Esophagus muscularis mucosa (tissue), 4 donors: ENCODE measurements at regions not wholly inside any gene's neighbourhood (a gene's known extent, or its start where the extent isn't known, plus 50 kb on each side); places are given as distances from the start of the nearest gene placed in this dataset.

Experiments used
- DNase-seq: peaks from one replicate; pipeline ENCODE4 v3.0.0-alpha.2; 2017; ENCODE audit errors: extremely low spot score
- H3K27ac ChIP-seq, 4 donors: fragments of 200-600 bp; sonication (generic); replicated peaks in 1 of 4; 1 replicate in 3 of 4; 2 replicates in 1 of 4; pipeline ENCODE4 v1.5.1; 2016 to 2019; ENCODE audit warnings: mild to moderate bottlenecking in 1 of 4
- H3K27me3 ChIP-seq, 4 donors: fragments of 200-600 bp; sonication (generic); one replicate each; pipeline versions ENCODE4 v1.5.1 to v1.6.0; 2016 to 2019
- H3K36me3 ChIP-seq, 4 donors: fragments of 200-600 bp; sonication (generic); one replicate each; pipeline ENCODE4 v1.5.1; 2016 to 2019
- H3K4me1 ChIP-seq, 4 donors: fragments of 200-600 bp; sonication (generic); one replicate each; pipeline ENCODE4 v1.5.1; 2016 to 2019
- H3K4me3 ChIP-seq, 4 donors: fragments of 200-600 bp; sonication (generic); 1 replicate in 2 of 4; 2 replicates in 2 of 4; pipeline ENCODE4 v1.5.1; 2016 to 2019; ENCODE audit warnings: mild to moderate bottlenecking in 4 of 4, moderate library complexity in 1 of 4
- H3K9me3 ChIP-seq, 4 donors: fragments of 200-600 bp; sonication (generic); 1 replicate in 3 of 4; 2 replicates in 1 of 4; pipeline ENCODE4 v1.5.1; 2016 to 2019
- CTCF ChIP-seq, 3 experiments: fragments of 200-600 bp in 2 of 3; fragments of 450-650 bp in 1 of 3; sonication (generic) in 2 of 3; IDR thresholded peaks; one replicate each; pipeline ENCODE4 v1.5.1; 2017 to 2019; ENCODE audit warnings: antibody characterized with exemption in 3 of 3, mild to moderate bottlenecking in 2 of 3, moderate library complexity in 1 of 3
- EP300 ChIP-seq: sonication (generic); formaldehyde crosslinking; IDR thresholded peaks from one replicate; pipeline ENCODE4 v1.6.1; 2017; ENCODE audit warnings: antibody characterized with exemption
- POLR2A ChIP-seq: fragments of 450-650 bp; IDR thresholded peaks from one replicate; pipeline ENCODE4 v1.6.1; 2017; ENCODE audit warnings: antibody characterized with exemption, moderate library complexity, mild to moderate bottlenecking, low read depth
- POLR2AphosphoS5 ChIP-seq, 2 donors: sonication (generic); formaldehyde crosslinking; IDR thresholded peaks; one replicate each; pipeline ENCODE4 v1.6.1; 2017; ENCODE audit warnings: antibody characterized with exemption in 2 of 2
- WGBS: methylation state at CpG from one replicate; pipeline ENCODE4 v1.1.5; 2018; 5-methylcytosine and 5-hydroxymethylcytosine counted together
- intact Hi-C: fragments of 100-400 bp; cut with DNase I; formaldehyde crosslinking; loops from one replicate; pipeline ENCODE4 v1.15.1; 2023

- WGBS: 85% methylated on average over 2 of the region's 2 CpGs
- Histone ChIP-seq H3K27ac (no peak overlapping the region), H3K4me3 (no peak overlapping the region), H3K4me1 (peaks cover 0 to 11% (median 6%) of the 10 kb centered on the region in 4 donors), H3K9me3 (no peaks in the 10 kb centered on the region), H3K27me3 (no peaks in the 10 kb centered on the region), H3K36me3 (no peaks in the 10 kb centered on the region)
- TF ChIP-seq POLR2A (no peak), CTCF (IDR thresholded peaks at IDR 0.05) (no peak)
- intact Hi-C loops: no loop called here
- no peak for DNase-seq
Observed at GRCh38 chr3:187945374-187945773, 200.1 kb upstream of the BCL6 start.

- DNase-seq: no peak
- Histone ChIP-seq H3K27me3 (no peaks in the 10 kb centered on the region), H3K4me3 (no peak overlapping the region), H3K4me1 (peaks cover 0 to 11% (median 6%) of the 10 kb centered on the region in 4 donors), H3K27ac (no peak overlapping the region), H3K36me3 (no peaks in the 10 kb centered on the region), H3K9me3 (no peaks in the 10 kb centered on the region)
- no peak for TF ChIP-seq POLR2A
- no peak for TF ChIP-seq POLR2AphosphoS5 (IDR thresholded peaks at IDR 0.05)
- no peak for TF ChIP-seq CTCF (IDR thresholded peaks at IDR 0.05)
- TF ChIP-seq EP300: no peak
- 54% methylated on average over 4 of the region's 4 CpGs for WGBS
- intact Hi-C loops: no loop called here
Observed at GRCh38 chr3:187946163-187946691, 201.0 kb upstream of the BCL6 start.

- H3K4me1 ChIP-seq: peaks cover 0 to 11% (median 6%) of the 10 kb centered on the region in 4 donors
- H3K27ac ChIP-seq: no peak overlapping the region
- intact Hi-C loops: no loop called here
- no peaks in the 10 kb centered on the region for H3K27me3 ChIP-seq
- H3K9me3 ChIP-seq: no peaks in the 10 kb centered on the region
- WGBS: 80% methylated on average over 5 of the region's 6 CpGs
- no peaks in the 10 kb centered on the region for H3K36me3 ChIP-seq
- TF ChIP-seq EP300 (no peak), POLR2AphosphoS5 (IDR thresholded peaks at IDR 0.05) (no peak)
- no peak for DNase-seq
- no peak overlapping the region for H3K4me3 ChIP-seq
Observed at GRCh38 chr3:187946981-187947380, 201.7 kb upstream of the BCL6 start.

GRCh38 chr3:187947927-187948682 is 202.8 kb upstream of the BCL6 start:
- 87% methylated on average over 5 of the region's 5 CpGs for WGBS

More at GRCh38 chr3:187947927-187948682, 202.8 kb upstream of the BCL6 start:
- no peak overlapping the region for H3K27ac ChIP-seq
- H3K4me3 ChIP-seq: no peak overlapping the region
- peaks cover 0 to 11% (median 6%) of the 10 kb centered on the region in 4 donors for H3K4me1 ChIP-seq
- no peaks in the 10 kb centered on the region for H3K27me3 ChIP-seq
- intact Hi-C loops: no loop called here
- TF ChIP-seq POLR2AphosphoS5 (IDR thresholded peaks at IDR 0.05): no peak
- TF ChIP-seq EP300: no peak
- TF ChIP-seq CTCF (IDR thresholded peaks at IDR 0.05): no peak
- H3K36me3 ChIP-seq: no peaks in the 10 kb centered on the region
- no peaks in the 10 kb centered on the region for H3K9me3 ChIP-seq
- no peak for DNase-seq
